MG63 (cell line): ENCODE measurements at regions not wholly inside any gene's neighbourhood (a gene's known extent, or its start where the extent isn't known, plus 50 kb on each side); places are given as distances from the start of the nearest gene placed in this dataset.
A peak's percentile ranks its signal among the peaks of the same experiment; 100 is the strongest.

ENCODE experiments used
- DNase-seq: peaks from one replicate; pipeline ENCODE4 v3.0.0-alpha.2; 2020
- H3K27me3 ChIP-seq: fragments of 250-450 bp; sonication (Bioruptor Pico); 2 replicates; pipeline ENCODE4 v1.5.1; 2020; ENCODE audit warnings: mild to moderate bottlenecking, moderate library complexity
- H3K36me3 ChIP-seq: fragments of 250-450 bp; sonication (Bioruptor Pico); 2 replicates; pipeline ENCODE4 v1.5.1; 2020; ENCODE audit warnings: mild to moderate bottlenecking, moderate library complexity
- H3K4me3 ChIP-seq: fragments of 250-450 bp; sonication (Bioruptor Pico); 2 replicates; pipeline ENCODE4 v1.5.1; 2020; ENCODE audit warnings: mild to moderate bottlenecking, moderate library complexity
- H3K9me3 ChIP-seq: fragments of 250-450 bp; sonication (Bioruptor Pico); 2 replicates; pipeline ENCODE4 v1.5.1; 2020; ENCODE audit warnings: mild to moderate bottlenecking, moderate library complexity

GRCh38 chr1:34415140-34415539, 238.4 kb downstream of the C1orf94 start:
- DNase-seq = no peak
- Histone ChIP-seq H3K27me3 (no peaks in the 10 kb centered on the region), H3K9me3 (no peaks in the 10 kb centered on the region), H3K4me3 (no peak overlapping the region), H3K36me3 (no peaks in the 10 kb centered on the region)

DNA sequence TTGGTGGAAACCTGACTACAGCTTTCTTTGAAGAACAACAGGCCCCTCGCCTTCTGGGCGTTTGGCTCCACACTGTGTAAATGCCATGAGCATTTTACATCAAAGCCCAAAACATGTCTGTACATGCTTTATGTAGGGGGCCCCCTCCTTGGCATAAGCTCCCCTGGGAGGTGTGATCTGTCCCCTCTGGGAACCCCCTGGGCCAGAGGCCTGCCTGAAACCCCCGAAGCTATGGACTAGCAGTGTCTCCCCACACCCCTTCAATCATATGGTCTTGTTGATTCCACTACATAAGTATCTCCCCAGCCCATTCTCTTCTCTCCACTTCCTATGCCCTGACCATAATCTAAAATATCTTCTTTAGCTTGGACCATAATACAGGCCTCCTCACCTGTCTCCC, 241.5 kb downstream of the C1orf94 start:
- Histone ChIP-seq H3K9me3 (no peaks in the 10 kb centered on the region), H3K27me3 (no peaks in the 10 kb centered on the region), H3K4me3 (no peak overlapping the region), H3K36me3 (no peaks in the 10 kb centered on the region)
- no peak for DNase-seq

DNA sequence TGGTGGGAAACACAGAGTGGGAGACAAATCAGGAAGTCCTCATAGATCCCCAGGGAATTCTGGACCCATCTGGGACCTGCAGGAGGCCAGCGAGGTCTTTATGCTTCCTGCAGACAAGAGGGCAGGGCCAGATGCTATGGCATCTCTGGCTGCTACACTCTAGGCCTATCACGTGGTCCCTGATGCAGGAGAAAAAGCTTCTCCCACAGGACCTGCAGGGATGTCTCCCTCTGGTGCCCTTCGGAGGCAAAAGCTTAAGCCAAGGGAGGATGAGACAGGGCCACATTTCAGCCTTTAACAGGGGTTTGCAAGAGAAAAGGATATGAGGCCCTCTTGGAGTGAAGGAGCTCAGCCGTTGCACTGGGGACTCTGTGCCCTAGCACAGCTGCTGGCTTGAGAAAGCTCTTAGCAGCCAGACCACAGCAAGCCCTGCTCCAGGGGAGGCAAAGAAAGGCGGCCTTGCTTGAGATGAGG, 243.0 kb downstream of the C1orf94 start:
- Histone ChIP-seq H3K9me3 (no peaks in the 10 kb centered on the region), H3K36me3 (no peaks in the 10 kb centered on the region), H3K4me3 (no peak overlapping the region), H3K27me3 (no peaks in the 10 kb centered on the region)
- no peak for DNase-seq

DNA sequence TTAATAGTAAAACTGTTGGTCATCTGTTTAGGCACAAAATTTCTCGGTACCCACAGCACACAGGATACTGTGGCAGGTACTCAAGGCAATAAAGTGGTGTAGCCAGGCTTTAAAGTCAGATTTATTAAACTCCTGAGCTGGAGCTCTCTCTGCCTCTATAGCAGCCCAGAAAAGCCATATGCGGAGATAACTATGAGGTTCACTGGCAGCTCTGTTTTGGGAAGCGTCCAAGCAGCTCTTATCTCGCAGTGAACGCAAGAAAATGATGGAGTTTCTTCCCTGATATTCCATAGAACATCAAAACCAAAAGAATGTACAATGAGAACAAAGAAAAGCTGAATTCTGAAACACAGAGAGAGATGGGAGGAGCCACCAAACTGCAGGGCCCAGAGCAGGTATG, 248.3 kb downstream of the C1orf94 start:
- no peak for DNase-seq
- Histone ChIP-seq H3K27me3 (no peaks in the 10 kb centered on the region), H3K4me3 (no peak overlapping the region), H3K9me3 (no peaks in the 10 kb centered on the region), H3K36me3 (no peaks in the 10 kb centered on the region)

- Histone ChIP-seq H3K27me3 (no peaks in the 10 kb centered on the region), H3K4me3 (no peak overlapping the region), H3K9me3 (no peaks in the 10 kb centered on the region), H3K36me3 (no peaks in the 10 kb centered on the region)
- DNase-seq = no peak
Measured at GRCh38 chr1:34425785-34426184, 249.1 kb downstream of the C1orf94 start.

DNA sequence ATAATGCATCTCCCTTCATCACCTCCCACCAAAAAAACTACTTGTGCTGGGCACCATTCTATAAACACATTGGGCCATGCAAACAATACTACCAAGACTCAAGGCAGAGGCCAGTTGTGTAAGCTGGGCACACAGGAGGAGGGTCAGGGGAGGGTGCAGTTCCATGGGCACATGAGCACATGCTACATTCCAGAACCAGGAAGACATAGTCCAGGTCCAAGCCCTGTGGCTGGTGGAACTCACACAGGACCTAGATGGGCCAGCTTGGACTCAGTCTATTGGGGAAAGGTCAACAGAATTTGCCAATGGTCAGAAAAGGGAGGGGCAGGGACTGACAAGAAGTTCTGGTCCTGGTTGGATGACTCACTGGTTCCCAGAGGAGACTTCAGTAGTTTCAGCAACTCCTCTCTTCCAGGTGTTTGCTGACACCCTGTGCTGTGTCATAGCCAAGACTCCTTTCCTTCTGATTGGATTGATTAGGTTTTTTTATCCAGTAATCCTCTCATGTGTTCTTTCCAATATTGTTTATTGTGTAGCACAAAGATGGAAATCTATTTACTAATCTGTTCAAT, 249.7 kb downstream of the C1orf94 start:
- Histone ChIP-seq H3K4me3 (no peak overlapping the region), H3K36me3 (no peaks in the 10 kb centered on the region), H3K27me3 (no peaks in the 10 kb centered on the region), H3K9me3 (no peaks in the 10 kb centered on the region)
- no peak for DNase-seq

DNA sequence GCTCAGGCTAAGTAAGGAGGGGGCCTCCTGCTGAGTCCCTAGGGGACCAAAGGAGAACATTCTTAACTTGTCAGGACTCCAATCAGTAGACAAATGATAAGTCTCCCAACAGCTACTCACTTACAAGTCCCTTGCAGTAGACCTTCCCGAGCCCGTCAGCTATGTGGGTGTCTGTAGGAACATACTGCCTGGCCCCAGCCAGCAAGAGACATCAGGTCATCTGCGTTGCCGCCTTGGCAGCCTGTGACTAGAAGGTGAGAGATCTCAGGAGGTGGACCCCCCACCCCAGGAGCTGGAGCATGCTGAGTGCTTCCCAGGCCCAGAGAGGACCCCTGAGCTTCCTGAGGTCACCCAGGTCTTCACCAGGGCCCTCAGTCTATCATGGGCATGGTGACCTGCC, 250.5 kb downstream of the C1orf94 start:
- no peaks in the 10 kb centered on the region for H3K27me3 ChIP-seq
- no peak for DNase-seq
- no peaks in the 10 kb centered on the region for H3K9me3 ChIP-seq
- no peak overlapping the region for H3K4me3 ChIP-seq
- no peaks in the 10 kb centered on the region for H3K36me3 ChIP-seq

- no peak overlapping the region for H3K4me3 ChIP-seq
- no peaks in the 10 kb centered on the region for H3K36me3 ChIP-seq
- no peaks in the 10 kb centered on the region for H3K9me3 ChIP-seq
- no peaks in the 10 kb centered on the region for H3K27me3 ChIP-seq
- no peak for DNase-seq
Measured at GRCh38 chr1:34433099-34433498, 256.4 kb downstream of the C1orf94 start.

- H3K36me3 ChIP-seq = no peaks in the 10 kb centered on the region
- DNase-seq = no peak
Measured at GRCh38 chr1:34436836-34437235, 260.1 kb downstream of the C1orf94 start.

DNA sequence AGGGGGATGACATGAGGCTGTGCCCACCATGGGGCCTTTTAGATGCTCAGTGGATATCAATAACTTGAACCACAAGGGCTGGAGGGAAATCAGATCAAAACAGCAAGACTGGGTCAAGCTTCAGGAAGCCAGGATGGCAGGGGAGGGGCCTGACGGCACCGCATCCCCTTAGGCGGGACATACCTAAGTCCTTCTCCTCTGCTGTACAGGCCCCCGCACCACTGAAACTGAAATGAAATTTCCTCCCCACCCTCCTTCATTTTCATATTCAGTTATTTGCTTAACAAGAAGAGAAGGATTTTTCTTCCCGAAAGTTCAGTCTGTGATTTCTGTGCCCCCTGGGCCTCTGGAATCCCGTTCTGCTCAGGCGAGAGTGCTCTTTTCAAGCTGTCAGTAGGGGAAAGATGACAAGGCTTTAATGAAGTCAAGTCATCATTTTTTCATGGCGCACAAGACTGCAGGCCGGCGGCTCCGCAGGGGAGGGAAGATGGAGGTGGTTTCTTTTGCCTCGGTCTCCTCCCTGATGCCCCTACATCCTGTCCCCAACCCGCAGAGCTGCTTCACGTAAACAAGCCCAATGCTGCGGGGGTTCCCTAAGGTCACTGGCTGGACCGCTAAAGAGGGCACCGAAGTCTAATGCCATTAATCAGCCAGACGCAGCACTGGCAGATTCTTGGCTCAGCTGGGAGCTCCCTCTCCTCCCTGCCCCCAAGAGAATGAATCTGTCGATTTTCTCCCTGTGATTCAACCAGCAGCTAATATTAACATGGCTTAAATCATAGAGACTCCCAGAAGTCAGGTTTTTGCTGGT, 264.8 kb downstream of the C1orf94 start:
- no peak for DNase-seq
- H3K36me3 ChIP-seq = no peaks in the 10 kb centered on the region
- H3K9me3 ChIP-seq = no peaks in the 10 kb centered on the region
- H3K27me3 ChIP-seq = no peaks in the 10 kb centered on the region
- no peak overlapping the region for H3K4me3 ChIP-seq

More at GRCh38 chr1:34436836-34437235, 260.1 kb downstream of the C1orf94 start:
- Histone ChIP-seq H3K9me3 (no peaks in the 10 kb centered on the region), H3K27me3 (no peaks in the 10 kb centered on the region), H3K4me3 (no peak overlapping the region)

GRCh38 chr1:34444516-34444915, 267.8 kb downstream of the C1orf94 start:
- Histone ChIP-seq H3K36me3 (no peaks in the 10 kb centered on the region), H3K27me3 (no peaks in the 10 kb centered on the region), H3K9me3 (no peaks in the 10 kb centered on the region), H3K4me3 (no peak overlapping the region)
- DNase-seq = no peak

DNA sequence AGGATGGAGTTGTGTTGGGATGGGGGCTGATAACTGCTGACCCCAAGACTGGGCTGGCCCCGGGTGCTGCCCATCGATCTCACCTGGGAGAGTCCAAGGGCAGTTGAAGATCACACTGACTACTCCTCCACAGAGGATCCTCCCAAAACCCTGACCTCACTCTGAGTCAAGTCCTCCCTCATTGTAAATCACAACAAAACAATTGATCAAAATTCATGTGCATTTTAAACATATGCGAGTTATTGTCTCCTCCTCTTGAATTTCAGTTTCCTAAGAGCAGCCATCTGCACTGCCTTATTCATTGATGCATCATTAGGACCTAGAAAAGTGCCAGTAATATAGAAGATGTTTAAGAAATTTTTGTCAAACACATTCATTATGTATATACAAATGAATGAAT, 273.6 kb downstream of the C1orf94 start:
- no peaks in the 10 kb centered on the region for H3K36me3 ChIP-seq
- H3K9me3 ChIP-seq = no peaks in the 10 kb centered on the region
- no peak for DNase-seq
- no peak overlapping the region for H3K4me3 ChIP-seq
- no peaks in the 10 kb centered on the region for H3K27me3 ChIP-seq

GRCh38 chr1:34452451-34452850, 275.7 kb downstream of the C1orf94 start:
- no peak for DNase-seq
- H3K4me3 ChIP-seq = no peak overlapping the region
- H3K27me3 ChIP-seq = no peaks in the 10 kb centered on the region
- no peaks in the 10 kb centered on the region for H3K36me3 ChIP-seq
- no peaks in the 10 kb centered on the region for H3K9me3 ChIP-seq

DNA sequence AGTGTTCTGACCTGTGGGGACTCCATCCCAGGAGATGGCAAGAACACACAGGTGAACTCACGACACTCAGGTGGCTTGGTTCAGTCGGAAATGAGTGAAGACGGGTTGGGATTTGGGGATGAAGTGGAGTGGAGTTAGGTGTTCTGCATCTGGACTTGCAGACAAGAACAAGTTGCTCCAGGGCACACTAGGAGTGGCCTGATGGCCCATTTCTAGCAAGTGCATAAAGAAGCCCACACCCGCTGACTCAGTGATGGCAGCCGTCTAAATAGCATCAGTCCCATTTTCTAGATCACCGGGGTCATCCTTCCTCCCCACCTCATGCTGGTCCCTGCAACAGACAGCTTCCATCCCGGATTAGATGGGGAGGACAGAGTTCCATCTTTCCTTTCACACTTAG, 278.4 kb downstream of the C1orf94 start:
- no peak for DNase-seq

DNA sequence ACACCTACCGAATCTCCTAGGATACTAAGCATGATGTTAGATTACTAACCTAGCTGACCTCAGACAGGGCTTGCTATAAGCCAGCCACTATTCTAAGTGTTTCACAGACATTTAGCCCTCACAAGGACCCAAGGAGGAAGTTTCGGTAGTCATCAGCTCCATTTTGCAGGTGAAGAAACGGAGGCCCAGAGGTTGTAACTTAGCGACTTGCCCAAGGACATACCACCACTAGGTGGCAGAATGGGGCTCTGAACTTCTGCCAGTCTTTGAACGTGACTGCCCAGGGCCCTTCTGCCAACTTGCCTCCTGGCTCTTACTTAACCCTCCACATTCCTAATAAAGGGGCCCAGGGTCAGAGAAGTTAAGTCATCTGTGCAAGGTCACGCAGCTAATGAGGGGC, 283.5 kb downstream of the C1orf94 start:
- no peaks in the 10 kb centered on the region for H3K27me3 ChIP-seq
- peak; percentile 9 for DNase-seq
- no peak overlapping the region for H3K4me3 ChIP-seq
- no peaks in the 10 kb centered on the region for H3K9me3 ChIP-seq
- H3K36me3 ChIP-seq = no peaks in the 10 kb centered on the region

More for the DNA sequence above, 278.4 kb downstream of the C1orf94 start:
- H3K36me3 ChIP-seq = no peaks in the 10 kb centered on the region
- H3K27me3 ChIP-seq = no peaks in the 10 kb centered on the region
- no peaks in the 10 kb centered on the region for H3K9me3 ChIP-seq
- H3K4me3 ChIP-seq = no peak overlapping the region

- H3K36me3 ChIP-seq = no peaks in the 10 kb centered on the region
- H3K4me3 ChIP-seq = no peak overlapping the region
- no peaks in the 10 kb centered on the region for H3K9me3 ChIP-seq
- DNase-seq = no peak
- no peaks in the 10 kb centered on the region for H3K27me3 ChIP-seq
Measured at GRCh38 chr1:34470401-34470800, 284.4 kb upstream of the GJB5 start.

- Histone ChIP-seq H3K27me3 (no peaks in the 10 kb centered on the region), H3K9me3 (no peaks in the 10 kb centered on the region), H3K4me3 (no peak overlapping the region), H3K36me3 (no peaks in the 10 kb centered on the region)
- DNase-seq = no peak
Measured at GRCh38 chr1:34474566-34474965, 280.3 kb upstream of the GJB5 start.

DNA sequence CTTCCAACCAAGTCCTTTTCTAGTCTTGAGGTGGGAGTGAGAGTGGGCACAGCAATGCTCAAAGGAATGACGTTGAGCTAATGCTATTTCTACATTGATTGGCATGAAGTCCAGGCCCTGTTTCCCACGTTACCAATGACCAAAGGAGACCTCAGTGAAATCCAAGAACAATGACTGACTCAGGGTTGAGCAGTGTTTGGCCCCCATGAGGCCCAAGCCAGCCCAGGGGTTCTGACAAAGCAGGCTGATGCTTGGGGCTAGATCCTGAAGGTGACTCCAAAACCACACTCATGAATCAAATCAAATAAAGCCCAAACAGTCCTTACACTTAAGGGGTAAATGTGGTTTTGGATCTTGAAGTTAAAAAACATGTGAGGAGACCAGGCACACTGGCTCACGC, 278.5 kb upstream of the GJB5 start:
- H3K9me3 ChIP-seq = no peaks in the 10 kb centered on the region
- H3K4me3 ChIP-seq = no peak overlapping the region
- H3K27me3 ChIP-seq = no peaks in the 10 kb centered on the region
- no peaks in the 10 kb centered on the region for H3K36me3 ChIP-seq
- no peak for DNase-seq
